ENCODE measurements at regions not wholly inside any gene's neighbourhood (a gene's known extent, or its start where the extent isn't known, plus 50 kb on each side); places are given as distances from the start of the nearest gene placed in this dataset.
"Not testable (repeated sequence)": the region's sequence is repeated elsewhere in the genome, so short reads cannot be mapped to it uniquely, and the experiment has no call there.

DNA sequence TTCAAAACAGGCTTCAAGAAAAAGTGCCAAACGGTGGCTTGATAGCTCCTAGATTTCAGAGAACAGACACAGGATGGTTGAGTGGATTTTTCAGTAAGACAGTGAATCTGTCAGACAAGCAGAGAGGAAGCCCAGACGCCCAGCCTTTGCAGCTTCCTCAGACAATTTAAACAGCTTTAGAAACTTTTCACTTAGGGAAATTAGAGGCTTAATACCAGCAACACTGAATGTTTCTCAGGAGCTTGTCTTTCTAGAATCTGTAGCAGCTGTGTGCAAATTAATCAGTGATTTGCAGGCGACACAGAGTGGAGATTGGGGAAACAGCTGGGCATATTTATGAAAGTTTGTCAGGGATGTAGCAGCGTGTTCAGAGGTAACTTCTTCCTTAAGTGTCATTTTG is 362.1 kb downstream of the GALC start:
- no peak for DNase-seq (ENCODE audit: low read depth)

- no peak for DNase-seq (ENCODE audit: low read depth)
Measured at GRCh38 chr14:87629788-87630187, 363.2 kb downstream of the GALC start.

- DNase-seq (ENCODE audit: low read depth): no peak
Measured at GRCh38 chr14:87628780-87629179, 364.2 kb downstream of the GALC start.

- no peak for DNase-seq (ENCODE audit: low read depth)
Measured at GRCh38 chr14:87628129-87628528, 364.9 kb downstream of the GALC start.

DNA sequence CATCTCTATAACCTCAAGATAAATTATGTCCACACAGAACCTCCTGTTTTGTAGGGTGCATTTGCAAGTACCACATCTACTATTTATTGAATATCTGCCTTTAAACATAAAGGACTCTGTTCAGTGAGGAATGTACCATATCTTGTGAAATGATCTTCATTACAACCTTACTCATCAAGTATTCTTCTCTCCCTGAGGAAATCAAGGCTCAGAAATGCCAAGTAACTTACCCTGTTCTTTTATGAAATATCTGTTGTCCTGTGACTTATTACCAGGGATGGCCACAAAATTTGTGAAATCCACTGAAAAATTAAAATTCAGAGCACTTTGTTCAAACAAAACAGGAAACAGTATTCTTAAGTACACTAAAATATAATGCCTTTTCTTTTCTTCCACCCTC is 366.7 kb downstream of the GALC start:
- DNase-seq (ENCODE audit: low read depth): no peak

GRCh38 chr14:87623616-87624015 is 369.4 kb downstream of the GALC start:
- DNase-seq (ENCODE audit: low read depth): no peak

DNA sequence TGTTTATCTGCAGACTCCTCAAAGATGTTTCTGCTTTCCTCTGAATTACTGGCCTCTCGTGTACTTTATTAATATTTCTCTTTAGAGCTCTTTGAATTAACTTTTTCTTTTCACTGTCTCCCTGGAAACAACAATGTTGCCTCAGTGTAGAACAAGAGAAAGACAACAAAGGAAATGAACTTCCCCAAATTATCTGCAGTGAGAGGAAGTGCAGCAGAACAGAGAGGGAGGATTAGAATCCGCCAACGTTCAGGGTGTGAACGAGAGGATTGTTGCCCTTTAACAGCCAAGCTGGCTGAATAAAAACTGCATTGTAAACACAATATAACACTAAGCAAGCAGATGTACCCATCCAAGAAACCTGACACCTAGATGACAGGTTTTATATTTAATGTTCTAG is 375.9 kb downstream of the GALC start:
- DNase-seq (ENCODE audit: low read depth): no peak

GRCh38 chr14:87615822-87616679 is 376.9 kb downstream of the GALC start:
- DNase-seq (ENCODE audit: low read depth): peak; percentile 2

DNA sequence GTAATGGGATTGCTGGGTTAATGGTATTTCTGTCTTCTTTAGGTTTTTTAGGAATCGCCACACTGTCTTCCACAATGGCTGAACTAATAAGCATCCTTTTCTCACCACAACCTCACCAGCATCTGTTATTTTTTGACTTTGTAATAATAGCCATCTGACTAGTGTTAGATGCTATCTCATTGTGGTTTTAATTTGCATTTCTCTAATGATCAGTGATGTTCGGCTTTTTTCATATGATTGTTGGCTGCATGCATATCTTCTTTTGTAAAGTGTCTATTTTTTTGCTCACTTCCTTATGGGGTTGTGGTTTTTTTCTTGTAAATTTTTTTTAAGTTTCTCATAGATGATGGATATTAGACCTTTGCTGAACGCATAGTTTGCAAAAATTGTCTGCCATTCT is 377.9 kb downstream of the GALC start:
- no peak for DNase-seq (ENCODE audit: low read depth)

- DNase-seq (ENCODE audit: low read depth): no peak
Measured at GRCh38 chr14:87613881-87614280, 379.1 kb downstream of the GALC start.

GRCh38 chr14:87607056-87607455 is 385.9 kb downstream of the GALC start:
- not testable (repeated sequence) for DNase-seq (ENCODE audit: low read depth)

GRCh38 chr14:87601036-87601435 is 391.9 kb downstream of the GALC start:
- DNase-seq (ENCODE audit: low read depth): no peak

GRCh38 chr14:87600240-87600639 is 392.7 kb downstream of the GALC start:
- DNase-seq (ENCODE audit: low read depth): no peak

DNA sequence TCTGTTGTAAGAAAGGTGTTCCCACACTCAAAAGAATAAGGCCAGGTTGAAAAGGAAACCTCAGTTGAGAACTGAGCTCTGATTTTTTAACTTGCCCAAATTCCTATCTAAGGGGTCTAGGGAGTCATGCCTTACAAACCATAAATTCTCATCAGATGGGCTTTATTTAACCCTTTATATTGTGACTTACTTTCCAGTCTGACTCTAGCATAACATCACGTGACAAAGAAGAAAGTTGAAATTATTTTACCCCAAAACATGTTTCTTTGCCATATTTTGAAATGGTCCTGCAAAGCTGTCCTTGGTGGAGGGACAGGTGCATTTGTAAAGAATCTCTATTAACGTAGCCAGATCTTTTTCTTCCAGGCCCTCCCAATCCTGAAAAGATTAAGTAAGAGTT is 411.7 kb downstream of the GALC start:
- DNase-seq (ENCODE audit: low read depth): no peak

DNA sequence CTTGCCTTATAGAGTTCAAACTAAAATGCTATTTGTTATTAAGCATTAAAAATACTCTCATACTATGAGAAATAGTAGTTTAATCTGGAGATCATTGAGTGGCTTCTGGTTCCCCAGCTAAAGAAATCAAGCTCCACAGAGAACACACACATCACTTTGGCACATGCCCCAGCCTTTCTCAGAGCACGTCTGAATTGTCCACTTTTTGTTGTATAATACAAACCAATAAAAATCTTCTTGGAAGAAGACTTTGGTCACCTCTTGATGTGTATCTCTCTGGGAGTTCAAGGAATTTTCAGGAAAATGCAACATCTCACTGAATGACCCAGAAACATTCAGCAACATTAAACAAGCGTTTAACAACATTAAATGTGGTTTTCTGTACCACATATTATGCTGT is 413.9 kb downstream of the GALC start:
- no peak for DNase-seq (ENCODE audit: low read depth)

GRCh38 chr14:87575378-87575777 is 417.6 kb downstream of the GALC start:
- no peak for DNase-seq (ENCODE audit: low read depth)

- DNase-seq (ENCODE audit: low read depth): no peak
Measured at GRCh38 chr14:87573591-87573990, 419.4 kb downstream of the GALC start.

DNA sequence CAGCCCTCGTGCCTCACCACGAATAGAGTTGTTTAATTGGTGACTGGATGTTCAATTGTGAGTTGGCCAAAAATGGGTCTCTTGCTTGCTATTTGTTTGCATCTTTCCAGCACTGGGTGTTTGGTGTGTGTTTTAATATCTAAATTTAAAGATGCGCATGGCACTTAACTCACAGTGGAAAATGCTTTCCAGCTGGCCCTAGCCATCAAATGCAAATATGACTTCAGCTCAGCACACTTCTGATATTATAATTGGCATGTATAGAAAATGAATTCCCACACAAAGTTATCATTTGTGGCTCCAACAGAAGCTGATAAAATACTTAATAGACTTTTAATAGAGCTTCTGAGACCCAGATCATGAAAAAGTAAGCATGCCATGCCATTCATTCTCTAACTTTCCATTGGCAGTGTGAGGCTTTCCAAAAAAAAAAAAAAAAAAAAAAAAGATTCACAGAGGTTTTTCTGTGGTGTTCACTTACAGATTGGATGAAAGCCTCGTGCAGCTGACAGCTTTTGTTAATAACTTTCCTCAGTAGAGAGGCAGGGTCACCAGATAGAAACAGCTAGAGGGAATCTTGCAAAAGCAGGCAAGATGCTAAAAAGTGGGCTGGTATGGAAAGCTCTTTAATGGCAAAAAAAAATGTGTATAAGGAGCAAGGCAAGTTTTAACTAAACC is 425.2 kb downstream of the GALC start:
- no peak for DNase-seq (ENCODE audit: low read depth)

DNA sequence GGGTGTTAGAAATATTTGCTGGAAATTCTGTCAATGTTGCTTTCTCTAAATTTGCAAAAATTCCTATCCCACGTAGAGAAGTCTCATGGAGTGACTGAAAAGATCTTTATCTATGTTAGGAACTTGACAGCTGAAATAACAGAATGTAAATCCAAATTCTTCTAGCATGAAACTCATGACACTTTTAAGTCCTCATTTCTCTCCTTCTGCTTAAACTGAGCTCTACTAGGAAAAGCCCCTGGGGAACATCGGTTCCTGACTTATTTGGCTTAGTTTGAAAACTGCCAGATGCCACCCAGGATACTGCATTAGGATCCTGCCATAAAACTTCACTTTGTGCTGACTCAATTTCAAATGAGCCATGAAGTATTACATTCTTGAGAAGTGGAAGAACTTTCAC is 426.0 kb downstream of the GALC start:
- DNase-seq (ENCODE audit: low read depth): no peak

- no peak for DNase-seq (ENCODE audit: low read depth)
Measured at GRCh38 chr14:87547536-87547935, 445.4 kb downstream of the GALC start.

- DNase-seq (ENCODE audit: low read depth): no peak
Measured at GRCh38 chr14:87542288-87542687, 450.7 kb downstream of the GALC start.

- DNase-seq (ENCODE audit: low read depth): no peak
Measured at GRCh38 chr14:87540339-87540738, 452.6 kb downstream of the GALC start.

- DNase-seq (ENCODE audit: low read depth): no peak
Measured at GRCh38 chr14:87529081-87529480, 463.9 kb downstream of the GALC start.

DNA sequence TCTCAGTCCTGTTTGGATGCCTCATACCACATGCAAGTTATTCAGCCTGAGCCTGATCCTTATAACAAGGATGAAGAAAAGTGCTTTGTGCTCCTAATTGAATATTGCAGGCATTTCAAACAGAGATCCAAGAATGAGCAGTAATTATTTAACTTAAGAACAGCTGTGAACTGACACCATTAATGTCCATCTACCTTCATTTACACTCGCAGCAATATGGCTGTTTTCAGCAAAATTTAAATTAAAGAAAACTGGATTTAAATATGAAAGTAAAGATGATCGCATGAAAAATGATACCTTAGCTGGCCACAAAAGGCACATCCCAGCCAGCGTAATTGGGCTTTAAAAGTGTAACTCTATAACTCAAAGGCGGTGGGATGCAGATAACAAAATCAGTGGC is 466.3 kb downstream of the GALC start:
- DNase-seq (ENCODE audit: low read depth): no peak
